Left hindlimb (tissue), 1 donor: ENCODE measurements at regions not wholly inside any gene's neighbourhood (a gene's known extent, or its start where the extent isn't known, plus 50 kb on each side); places are given as distances from the start of the nearest gene placed in this dataset.
A peak's percentile ranks its signal among the peaks of the same experiment; 100 is the strongest.

Experiments
- DNase-seq: peaks from one replicate; pipeline ENCODE4 v3.0.0-alpha.2; 2018

DNA sequence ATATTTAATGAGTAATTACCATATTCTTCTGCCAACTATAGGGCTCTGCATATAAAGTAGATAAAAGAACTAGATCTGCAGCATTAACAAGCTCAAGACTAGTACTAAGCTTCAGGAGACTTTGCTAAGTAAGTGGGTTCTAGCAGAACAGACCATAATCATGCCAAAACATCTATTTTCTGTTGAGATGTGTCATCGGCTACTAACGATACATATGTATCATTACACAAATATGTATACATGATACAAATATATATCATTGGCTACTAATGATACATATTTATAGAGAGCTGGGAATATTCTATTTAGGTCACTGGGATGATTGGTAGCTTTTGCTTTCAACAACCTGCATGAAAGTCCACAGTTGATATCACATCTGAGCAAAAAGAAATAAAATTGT lies 185.8 kb upstream of the DCBLD2 start:
- DNase-seq, result no peak

GRCh38 chr3:99084826-99085225 lies 183.3 kb upstream of the DCBLD2 start:
- no peak for DNase-seq

DNA sequence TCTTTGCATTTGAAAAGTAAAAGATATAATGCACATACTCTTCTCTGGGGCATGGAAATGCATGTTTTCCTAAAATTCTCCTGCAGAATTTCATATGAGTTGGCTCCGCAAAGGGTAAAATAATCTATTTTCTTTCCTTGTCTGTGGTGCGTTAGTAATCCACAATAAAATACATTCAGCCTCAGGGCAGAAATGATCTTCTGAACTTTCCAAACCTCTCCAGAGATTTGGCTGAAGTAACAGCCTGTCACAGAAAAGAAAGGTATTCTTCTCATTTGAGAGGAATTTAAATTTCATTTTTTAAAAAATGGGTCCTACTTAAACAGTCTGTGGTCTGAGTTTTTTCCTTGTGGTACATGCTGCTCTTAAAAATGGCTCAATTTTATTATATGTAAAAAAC lies 182.7 kb upstream of the DCBLD2 start:
- no peak for DNase-seq

- DNase-seq, result no peak
These were observed 169.6 kb upstream of the DCBLD2 start for GRCh38 chr3:99071096-99071495.

- no peak for DNase-seq
These were observed 168.5 kb upstream of the DCBLD2 start for GRCh38 chr3:99069973-99070372.

DNA sequence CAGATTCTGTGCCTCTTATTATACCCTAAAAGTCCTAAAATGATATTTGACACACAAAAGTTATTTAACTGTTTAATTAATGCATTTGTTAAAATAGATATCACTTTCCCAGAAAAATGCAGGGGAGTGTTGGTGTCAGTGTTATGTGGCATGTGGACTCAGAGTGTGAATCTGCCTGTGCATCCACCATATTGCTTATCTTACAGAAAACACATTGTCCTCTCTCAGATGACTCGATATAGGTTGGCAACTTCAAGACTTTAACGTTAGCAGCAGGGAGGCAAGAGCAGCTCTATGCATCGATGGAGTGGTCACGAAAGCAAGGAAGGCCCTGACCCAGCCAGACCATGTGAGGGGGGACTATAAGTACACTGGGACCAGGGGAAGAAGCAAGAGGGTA lies 165.4 kb upstream of the DCBLD2 start:
- no peak for DNase-seq

- DNase-seq, result no peak
These were observed 147.7 kb upstream of the DCBLD2 start for GRCh38 chr3:99049164-99049563.

DNA sequence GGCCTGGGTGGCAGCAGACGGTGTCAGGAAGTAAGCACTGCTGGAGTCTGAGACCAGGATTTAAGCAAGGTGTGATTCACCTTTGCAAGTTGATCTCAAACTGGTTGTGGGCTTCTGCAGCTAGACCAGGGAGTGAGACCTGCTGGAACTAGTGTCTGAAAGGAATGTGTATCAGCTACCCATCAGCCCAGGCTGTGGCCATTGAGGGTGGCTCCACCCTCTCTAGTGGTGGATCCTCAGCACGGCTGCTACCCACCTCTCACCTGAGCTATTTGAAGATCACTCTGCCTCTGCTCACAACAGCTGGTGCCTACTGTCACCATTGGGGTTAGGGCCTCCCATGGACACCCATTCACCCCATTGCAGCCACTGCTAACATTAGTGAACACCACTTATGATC lies 140.3 kb upstream of the DCBLD2 start:
- DNase-seq, result no peak

- DNase-seq, result no peak
These were observed 130.3 kb upstream of the DCBLD2 start for GRCh38 chr3:99031778-99032177.

DNA sequence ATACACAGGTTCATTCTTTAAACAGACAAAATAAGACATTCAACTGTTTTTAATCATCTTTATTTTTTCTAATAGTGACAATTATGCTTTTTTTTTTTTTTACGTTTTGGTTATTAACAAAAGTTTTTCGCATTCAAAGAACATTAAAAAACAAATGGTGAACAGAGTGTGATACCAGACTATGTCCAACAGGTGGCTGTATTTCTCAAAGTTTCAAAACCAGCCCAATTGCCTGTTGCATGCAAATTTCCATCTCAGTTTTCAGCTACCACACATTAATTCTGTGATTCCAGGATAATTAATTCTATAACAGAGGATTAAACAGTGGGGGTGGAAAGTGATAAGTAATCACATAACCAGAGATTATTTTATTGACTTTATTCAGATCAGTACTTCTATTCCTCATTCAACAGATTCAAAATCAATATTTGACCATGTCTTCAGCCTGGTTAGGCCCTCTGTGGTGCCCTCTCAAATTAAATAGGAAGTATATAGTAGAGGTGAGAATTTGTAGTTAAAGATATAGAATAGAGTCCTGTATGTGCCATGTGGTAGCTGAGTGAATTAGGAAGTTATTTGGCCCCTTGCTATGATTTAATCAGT lies 122.2 kb upstream of the DCBLD2 start:
- DNase-seq, result no peak

DNA sequence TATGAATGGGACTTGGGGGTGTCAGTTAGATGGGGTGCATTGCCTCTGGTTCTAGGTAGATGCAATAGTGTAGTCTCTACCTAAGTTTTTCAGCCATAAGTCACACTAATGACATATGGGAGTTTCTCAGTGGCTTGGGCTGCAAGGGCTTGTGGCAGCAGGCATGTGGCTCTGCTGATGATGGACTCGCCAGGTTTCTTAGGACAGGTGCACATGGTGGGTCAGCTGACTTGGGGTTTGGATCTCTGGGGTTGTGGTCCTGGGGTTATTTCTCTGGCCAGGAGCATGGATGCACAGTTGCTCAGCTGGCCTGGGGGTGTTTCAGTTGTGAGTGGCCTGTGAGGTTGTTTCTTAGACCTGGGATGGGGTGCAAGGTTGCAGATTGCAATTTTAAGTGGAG lies 120.0 kb upstream of the DCBLD2 start:
- DNase-seq, result no peak

- no peak for DNase-seq
These were observed 115.0 kb upstream of the DCBLD2 start for GRCh38 chr3:99016452-99016851.

GRCh38 chr3:99013777-99014315 lies 112.4 kb upstream of the DCBLD2 start:
- DNase-seq, result no peak

DNA sequence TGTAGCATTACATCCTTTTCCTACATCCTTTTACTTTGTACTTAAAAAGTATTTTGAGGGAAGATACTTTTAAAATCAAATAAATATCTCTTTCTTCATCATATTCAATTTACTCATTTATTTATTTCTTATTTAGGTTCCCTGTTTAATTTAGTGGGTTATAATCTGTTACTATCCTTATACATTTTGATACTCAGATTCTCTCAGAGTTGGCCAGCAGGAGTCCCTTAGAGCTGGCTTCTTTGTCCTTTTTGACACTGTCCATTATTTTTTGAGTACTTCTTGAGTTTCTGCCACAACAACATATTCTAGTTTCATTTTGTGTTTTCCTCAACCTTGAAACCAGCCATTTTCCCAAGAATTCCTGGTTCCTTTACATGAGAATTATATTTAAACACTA lies 111.6 kb upstream of the DCBLD2 start:
- no peak for DNase-seq

GRCh38 chr3:99012051-99012450 lies 110.6 kb upstream of the DCBLD2 start:
- DNase-seq, result no peak

- no peak for DNase-seq
These were observed 108.4 kb upstream of the DCBLD2 start for GRCh38 chr3:99009851-99010250.

- no peak for DNase-seq
These were observed 105.2 kb upstream of the DCBLD2 start for GRCh38 chr3:99006686-99007085.

DNA sequence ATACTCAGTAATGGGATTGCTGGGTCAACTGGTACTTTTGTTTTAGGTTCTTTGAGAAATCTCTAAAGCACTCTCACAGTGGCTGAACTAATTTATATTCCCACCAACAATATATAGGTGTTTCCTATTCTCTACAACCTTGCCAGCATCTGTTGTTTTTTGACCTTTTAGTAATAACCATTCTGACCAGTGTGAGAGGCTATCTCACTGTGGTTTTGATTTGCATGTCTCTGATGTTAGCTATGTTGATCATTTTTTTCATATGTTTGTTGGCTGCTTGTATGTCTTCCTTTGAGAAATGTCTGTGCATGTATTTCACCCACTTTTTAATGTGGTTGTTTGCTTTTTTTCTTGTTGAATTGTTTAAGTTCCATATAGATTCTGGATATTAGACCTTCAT lies 98.2 kb upstream of the DCBLD2 start:
- DNase-seq, result no peak

GRCh38 chr3:98994128-98994762 lies 92.8 kb upstream of the DCBLD2 start:
- DNase-seq, result no peak

DNA sequence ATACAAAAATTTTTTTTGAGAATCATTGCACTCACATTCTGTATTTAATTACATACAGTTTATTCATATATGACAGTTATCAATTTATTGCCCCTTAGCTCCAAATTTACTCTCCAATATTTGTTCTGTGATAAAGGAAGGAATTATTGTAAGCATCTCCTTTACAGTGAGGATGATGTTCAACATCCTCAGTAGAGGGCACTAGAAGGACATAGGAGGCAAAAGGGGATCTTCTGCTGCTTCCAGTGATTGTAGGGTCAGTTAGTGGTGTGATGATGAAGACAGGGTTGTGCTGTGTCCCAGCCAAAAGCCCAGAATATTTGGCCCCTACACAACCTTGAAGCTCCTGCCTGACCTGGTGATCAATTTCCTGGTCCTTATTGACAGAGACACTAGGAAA lies 89.9 kb upstream of the DCBLD2 start:
- no peak for DNase-seq

DNA sequence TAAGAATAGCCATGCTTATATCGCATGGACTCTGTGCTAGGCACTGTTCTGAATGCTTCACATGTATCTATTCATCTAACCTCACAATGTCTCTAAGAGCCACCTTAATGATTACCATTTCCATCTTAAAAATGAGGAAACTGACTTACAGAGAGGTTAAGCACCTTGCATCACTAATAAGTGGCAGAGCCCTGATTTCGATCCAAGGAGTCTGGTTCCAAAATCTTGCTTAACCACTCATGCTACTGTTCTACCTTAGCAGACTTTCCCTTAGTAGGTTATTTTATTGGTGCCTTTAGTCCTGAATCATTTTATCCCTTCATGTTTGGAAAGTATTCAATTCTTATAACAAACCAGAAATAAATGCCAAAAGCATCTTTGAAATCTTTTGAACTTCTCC lies 89.2 kb upstream of the DCBLD2 start:
- no peak for DNase-seq

DNA sequence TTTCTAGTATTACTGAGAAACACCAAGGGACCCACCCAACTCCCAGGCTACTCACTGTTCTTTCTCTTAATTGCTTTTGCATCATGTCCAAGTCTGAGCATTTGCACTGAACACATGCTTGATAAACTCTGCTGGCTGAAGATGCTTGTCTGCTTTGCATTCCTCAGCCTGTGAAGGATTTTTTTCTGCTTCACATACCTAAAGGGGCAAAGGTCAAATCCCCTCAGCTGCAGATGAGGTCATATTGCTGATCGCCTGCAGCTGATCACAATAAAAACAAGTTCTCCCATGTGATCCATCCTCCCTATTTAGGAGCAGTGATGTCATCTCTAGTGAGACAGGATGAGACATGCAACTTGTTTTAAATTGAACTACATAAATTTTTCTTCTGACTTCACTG lies 84.6 kb upstream of the DCBLD2 start:
- DNase-seq, result peak; percentile 56

- DNase-seq, result no peak
These were observed 83.9 kb upstream of the DCBLD2 start for GRCh38 chr3:98985431-98985830.

DNA sequence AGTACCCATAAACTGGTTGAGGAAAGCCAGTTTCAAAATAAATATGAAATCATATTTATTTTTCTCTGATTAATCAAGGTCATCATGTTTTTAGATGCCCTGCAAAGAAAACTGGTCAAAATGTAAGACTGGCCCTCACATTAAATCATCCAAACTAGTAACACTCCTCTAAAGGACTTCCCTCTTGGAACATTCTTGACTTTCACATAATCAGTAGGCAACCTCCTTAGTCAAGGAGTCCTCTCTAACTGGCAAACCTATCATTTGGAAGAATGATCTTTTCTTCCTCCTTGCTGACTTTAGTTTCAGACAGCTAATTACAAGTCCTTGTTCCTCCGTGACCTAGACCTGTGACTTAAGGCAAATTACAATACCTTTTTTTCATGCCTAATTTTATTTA lies 82.5 kb upstream of the DCBLD2 start:
- no peak for DNase-seq

DNA sequence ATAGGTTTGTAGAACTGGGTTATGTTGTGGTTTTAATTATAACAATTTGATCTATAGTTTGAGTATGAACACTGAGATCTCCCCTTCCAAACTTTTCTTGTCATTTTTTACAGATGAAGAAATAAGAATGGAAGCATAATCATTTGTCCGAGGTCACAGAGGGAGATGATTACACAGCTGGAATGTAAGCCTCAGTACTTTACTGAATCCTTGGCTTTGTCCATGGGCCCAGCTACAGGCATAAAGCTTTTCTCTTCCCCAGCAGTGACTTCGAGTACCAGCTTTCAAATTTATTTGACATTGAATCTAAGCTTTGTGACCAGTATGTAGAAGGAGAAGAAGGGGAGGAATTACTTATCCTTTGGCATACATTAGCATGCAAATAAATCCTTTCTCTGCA lies 80.9 kb upstream of the DCBLD2 start:
- DNase-seq, result no peak
